SK-N-MC (cell line): ENCODE measurements at regions not wholly inside any gene's neighbourhood (a gene's known extent, or its start where the extent isn't known, plus 50 kb on each side); places are given as distances from the start of the nearest gene placed in this dataset.

Experiments
- EZH2 ChIP-seq: fragments of 200-600 bp; sonication (generic); IDR thresholded peaks from one replicate; pipeline ENCODE4 v1.6.1; 2017; ENCODE audit warnings: antibody characterized with exemption
- POLR2AphosphoS5 ChIP-seq: IDR thresholded peaks from 2 replicates; pipeline ENCODE4 v1.6.1; 2012; ENCODE audit warnings: mild to moderate bottlenecking, low read depth, low read length, borderline replicate concordance

GRCh38 chr11:128290106-128290840 is 297.1 kb downstream of the ETS1 start:
- TF ChIP-seq EZH2: no peak
- TF ChIP-seq POLR2AphosphoS5: no peak
